ENCODE measurements at regions not wholly inside any gene's neighbourhood (a gene's known extent, or its start where the extent isn't known, plus 50 kb on each side); places are given as distances from the start of the nearest gene placed in this dataset.

DNA sequence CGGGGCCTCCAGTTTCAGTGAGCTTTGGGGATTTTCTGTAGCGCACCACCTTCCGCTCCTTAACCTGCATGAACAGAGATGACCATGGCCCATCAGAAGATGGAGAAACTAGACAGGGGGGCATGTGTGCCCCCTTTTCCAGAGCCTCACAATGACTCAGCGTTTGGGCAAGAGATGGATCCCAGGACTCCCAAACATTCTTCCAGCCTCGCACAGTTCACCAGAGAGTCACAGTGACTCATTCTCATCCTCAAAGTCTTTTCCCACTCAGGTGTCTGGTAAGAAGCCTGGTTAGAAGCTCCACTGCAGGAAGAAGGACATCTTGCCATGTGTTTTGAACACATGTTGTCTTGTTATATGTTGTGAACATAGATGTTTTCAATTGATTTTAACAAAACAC, 76.2 kb upstream of the FRMD1 start:
- H3K79me2 ChIP-seq (ENCODE audit: low read length), result no peaks in the 10 kb centered on the region
- TF ChIP-seq EZH2phosphoT487 (IDR thresholded peaks at IDR 0.05; ENCODE audit: low read length) (no peak), EZH2 (optimal IDR thresholded peaks at IDR 0.05; ENCODE audit: low read depth, low read length) (no peak), CTCF (IDR thresholded peaks at IDR 0.05; ENCODE audit: low read length) (no peak)
- DNase-seq, result no peak
- H3K4me3 ChIP-seq (ENCODE audit: low read length), result no peak overlapping the region
- H4K20me1 ChIP-seq (ENCODE audit: insufficient read depth, low read length), result no peaks in the 10 kb centered on the region
- no peak overlapping the region for H2AFZ ChIP-seq (ENCODE audit: low read length)
- H3K9me2 ChIP-seq (replicated peaks; ENCODE audit: insufficient read depth, low read length), result no peaks in the 10 kb centered on the region
- H3F3A ChIP-seq (ENCODE audit: insufficient read depth, low read length), result no peaks in the 10 kb centered on the region
- H3K9me3 ChIP-seq (replicated peaks; ENCODE audit: insufficient read depth, low read length), result no peaks in the 10 kb centered on the region
- no peaks in the 10 kb centered on the region for H3K27me3 ChIP-seq (replicated peaks; ENCODE audit: insufficient read depth, low read length)
- H3K27ac ChIP-seq (ENCODE audit: low read length), result no peak overlapping the region
- H3K9ac ChIP-seq (ENCODE audit: low read length), result no peak overlapping the region
- no peaks in the 10 kb centered on the region for H3K4me1 ChIP-seq (ENCODE audit: low read length)
- H3K36me3 ChIP-seq (replicated peaks; ENCODE audit: insufficient read depth, low read length), result no peaks in the 10 kb centered on the region
- H3K4me2 ChIP-seq (ENCODE audit: low read depth, low read length), result no peak overlapping the region

GRCh38 chr6:168154263-168154917, 75.4 kb upstream of the FRMD1 start:
- H3K9ac ChIP-seq (ENCODE audit: low read length), result no peak overlapping the region
- no peaks in the 10 kb centered on the region for H4K20me1 ChIP-seq (ENCODE audit: insufficient read depth, low read length)
- DNase-seq, result no peak
- no peak overlapping the region for H3K27ac ChIP-seq (ENCODE audit: low read length)
- H3K4me3 ChIP-seq (ENCODE audit: low read length), result no peak overlapping the region
- no peak overlapping the region for H2AFZ ChIP-seq (ENCODE audit: low read length)
- no peak overlapping the region for H3K4me2 ChIP-seq (ENCODE audit: low read depth, low read length)
- no peaks in the 10 kb centered on the region for H3F3A ChIP-seq (ENCODE audit: insufficient read depth, low read length)
- no peaks in the 10 kb centered on the region for H3K9me3 ChIP-seq (replicated peaks; ENCODE audit: insufficient read depth, low read length)
- no peak for TF ChIP-seq EZH2phosphoT487 (IDR thresholded peaks at IDR 0.05; ENCODE audit: low read length)
- no peak for TF ChIP-seq CTCF (IDR thresholded peaks at IDR 0.05; ENCODE audit: low read length)
- TF ChIP-seq EZH2 (optimal IDR thresholded peaks at IDR 0.05; ENCODE audit: low read depth, low read length), result no peak
- H3K79me2 ChIP-seq (ENCODE audit: low read length), result no peaks in the 10 kb centered on the region
- H3K27me3 ChIP-seq (replicated peaks; ENCODE audit: insufficient read depth, low read length), result no peaks in the 10 kb centered on the region; the same call in 1 of the 2 replicates
- H3K36me3 ChIP-seq (replicated peaks; ENCODE audit: insufficient read depth, low read length), result no peaks in the 10 kb centered on the region
- no peaks in the 10 kb centered on the region for H3K4me1 ChIP-seq (ENCODE audit: low read length)
- H3K9me2 ChIP-seq (replicated peaks; ENCODE audit: insufficient read depth, low read length), result no peaks in the 10 kb centered on the region

- TF ChIP-seq EZH2phosphoT487 (IDR thresholded peaks at IDR 0.05; ENCODE audit: low read length) (no peak), CTCF (IDR thresholded peaks at IDR 0.05; ENCODE audit: low read length) (no peak), EZH2 (optimal IDR thresholded peaks at IDR 0.05; ENCODE audit: low read depth, low read length) (no peak)
- no peaks in the 10 kb centered on the region for H3K9me3 ChIP-seq (replicated peaks; ENCODE audit: insufficient read depth, low read length)
- H2AFZ ChIP-seq (ENCODE audit: low read length), result no peak overlapping the region
- no peaks in the 10 kb centered on the region; the same call in 1 of the 2 replicates for H3K27me3 ChIP-seq (replicated peaks; ENCODE audit: insufficient read depth, low read length)
- H3K36me3 ChIP-seq (replicated peaks; ENCODE audit: insufficient read depth, low read length), result no peaks in the 10 kb centered on the region
- H3K4me2 ChIP-seq (ENCODE audit: low read depth, low read length), result no peak overlapping the region
- no peaks in the 10 kb centered on the region for H3K9me2 ChIP-seq (replicated peaks; ENCODE audit: insufficient read depth, low read length)
- no peaks in the 10 kb centered on the region for H3F3A ChIP-seq (ENCODE audit: insufficient read depth, low read length)
- no peaks in the 10 kb centered on the region for H3K79me2 ChIP-seq (ENCODE audit: low read length)
- no peak for DNase-seq
- H3K4me1 ChIP-seq (ENCODE audit: low read length), result no peaks in the 10 kb centered on the region
- no peak overlapping the region for H3K27ac ChIP-seq (ENCODE audit: low read length)
- no peak overlapping the region for H3K9ac ChIP-seq (ENCODE audit: low read length)
- no peak overlapping the region for H3K4me3 ChIP-seq (ENCODE audit: low read length)
- H4K20me1 ChIP-seq (ENCODE audit: insufficient read depth, low read length), result no peaks in the 10 kb centered on the region
Observed at GRCh38 chr6:168153553-168153952, 74.5 kb upstream of the FRMD1 start.
